CD4-positive, alpha-beta T cell (primary cell): ENCODE measurements at regions not wholly inside any gene's neighbourhood (a gene's known extent, or its start where the extent isn't known, plus 50 kb on each side); places are given as distances from the start of the nearest gene placed in this dataset.

Source experiments
- ATAC-seq: fragments of 200-7000 bp; cut with Tn5 transposase; one replicate; pipeline ENCODE4 v1.10.0; 2022; ENCODE audit warnings: mild to moderate bottlenecking; ENCODE audit not compliant: poor library complexity
- CTCF ChIA-PET: fragments of 350-600 bp; sonication (Branson Sonifier 250); formaldehyde crosslinking; loops from one replicate; lab custom pipeline; 2021; ENCODE audit warnings: antibody characterized with exemption, inconsistent platforms; lab: Charles Lee
- POLR2A ChIA-PET: fragments of 350-600 bp; sonication (Branson Sonifier 250); formaldehyde crosslinking; loops from one replicate; lab custom pipeline; 2021; ENCODE audit warnings: antibody characterized with exemption, inconsistent platforms; lab: Charles Lee
- DNase-seq, 14 experiments: peaks; one replicate each; pipeline ENCODE4 v3.0.0-alpha.2; 2013 to 2020; ENCODE audit warnings: mixed read lengths in 2 of 14
- H3K27ac ChIP-seq, 2 donors: one replicate each; pipeline versions ENCODE4 v1.5.1 to v1.7.0; 2013; ENCODE audit warnings: low read length in 2 of 2, low read depth in 1 of 2, mild to moderate bottlenecking in 1 of 2
- H3K27me3 ChIP-seq, 2 experiments: 1 replicate in 1 of 2; 2 replicates in 1 of 2; pipeline versions ENCODE4 v1.6.1 to v1.7.0; 2013; ENCODE audit warnings: low read length in 2 of 2, control low read depth in 1 of 2, mild to moderate bottlenecking in 1 of 2, moderate library complexity in 1 of 2; ENCODE audit not compliant: insufficient read depth in 2 of 2, control insufficient read depth in 1 of 2
- H3K36me3 ChIP-seq: one replicate; pipeline ENCODE4 v1.6.1; 2013; ENCODE audit warnings: low read length, control low read depth; ENCODE audit not compliant: insufficient read depth
- H3K4me1 ChIP-seq: one replicate; pipeline ENCODE4 v1.6.1; 2013; ENCODE audit warnings: low read length, control low read depth; ENCODE audit not compliant: insufficient read depth
- H3K4me3 ChIP-seq: one replicate; pipeline ENCODE4 v1.5.1; 2013; ENCODE audit warnings: mild to moderate bottlenecking, low read length, moderate library complexity
- H3K9me3 ChIP-seq, 2 experiments: 1 replicate in 1 of 2; 2 replicates in 1 of 2; pipeline versions ENCODE4 v1.6.1 to v1.7.0; 2013; ENCODE audit warnings: low read length in 2 of 2, mild to moderate bottlenecking in 2 of 2, control low read depth in 1 of 2, moderate library complexity in 1 of 2; ENCODE audit not compliant: control insufficient read depth in 1 of 2, insufficient read depth in 1 of 2
- H3K27ac Mint-ChIP-seq: one replicate; pipeline ENCODE4 v1.8.0; 2020; ENCODE audit warnings: mixed read lengths
- H3K27me3 Mint-ChIP-seq: one replicate; pipeline ENCODE4 v1.8.0; 2021; ENCODE audit warnings: mixed read lengths
- H3K36me3 Mint-ChIP-seq: one replicate; pipeline ENCODE4 v1.8.0; 2021; ENCODE audit warnings: low read depth, mixed read lengths
- H3K4me1 Mint-ChIP-seq: one replicate; pipeline ENCODE4 v1.8.0; 2021; ENCODE audit warnings: low read depth, mixed read lengths
- H3K4me3 Mint-ChIP-seq: one replicate; pipeline ENCODE4 v1.8.0; 2020; ENCODE audit warnings: mild to moderate bottlenecking, mixed read lengths
- H3K9me3 Mint-ChIP-seq: one replicate; pipeline ENCODE4 v1.8.0; 2020; ENCODE audit warnings: mixed read lengths
- CTCF ChIP-seq: fragments of 200-600 bp; IDR thresholded peaks from one replicate; pipeline ENCODE4 v1.8.0; 2022; ENCODE audit warnings: antibody characterized with exemption, mild to moderate bottlenecking
- intact Hi-C, 2 experiments: fragments of 100-400 bp; cut with DNase I in 1 of 2; cut with micrococcal nuclease in 1 of 2; formaldehyde crosslinking; loops; one replicate each; pipeline versions ENCODE4 v1.15.1 to v1.9.0; 2023 to 2025; cut with DNase I, micrococcal nuclease

GRCh38 chr11:70536051-70536877, 137.9 kb downstream of the CTTN start:
- H3K27me3 ChIP-seq = no peaks in the 10 kb centered on the region
- H3K27me3 Mint-ChIP-seq = no peaks in the 10 kb centered on the region
- H3K27ac Mint-ChIP-seq = no peak overlapping the region
- ChIA-PET CTCF (no interaction called here), POLR2A (no interaction called here)
- no peak for TF ChIP-seq CTCF
- H3K36me3 ChIP-seq = no peaks in the 10 kb centered on the region
- no peak overlapping the region for H3K4me3 ChIP-seq
- no peaks in the 10 kb centered on the region for H3K4me1 ChIP-seq
- no peaks in the 10 kb centered on the region for H3K4me1 Mint-ChIP-seq
- intact Hi-C loops = no loop called here
- H3K4me3 Mint-ChIP-seq = no peak overlapping the region
- no peak overlapping the region for H3K27ac ChIP-seq
- H3K9me3 ChIP-seq = peaks cover 0 to 33% of the 10 kb centered on the region in 2 experiments
- no peaks in the 10 kb centered on the region for H3K36me3 Mint-ChIP-seq
- ATAC-seq (no peak), DNase-seq (no peak)
- H3K9me3 Mint-ChIP-seq = no peaks in the 10 kb centered on the region

DNA sequence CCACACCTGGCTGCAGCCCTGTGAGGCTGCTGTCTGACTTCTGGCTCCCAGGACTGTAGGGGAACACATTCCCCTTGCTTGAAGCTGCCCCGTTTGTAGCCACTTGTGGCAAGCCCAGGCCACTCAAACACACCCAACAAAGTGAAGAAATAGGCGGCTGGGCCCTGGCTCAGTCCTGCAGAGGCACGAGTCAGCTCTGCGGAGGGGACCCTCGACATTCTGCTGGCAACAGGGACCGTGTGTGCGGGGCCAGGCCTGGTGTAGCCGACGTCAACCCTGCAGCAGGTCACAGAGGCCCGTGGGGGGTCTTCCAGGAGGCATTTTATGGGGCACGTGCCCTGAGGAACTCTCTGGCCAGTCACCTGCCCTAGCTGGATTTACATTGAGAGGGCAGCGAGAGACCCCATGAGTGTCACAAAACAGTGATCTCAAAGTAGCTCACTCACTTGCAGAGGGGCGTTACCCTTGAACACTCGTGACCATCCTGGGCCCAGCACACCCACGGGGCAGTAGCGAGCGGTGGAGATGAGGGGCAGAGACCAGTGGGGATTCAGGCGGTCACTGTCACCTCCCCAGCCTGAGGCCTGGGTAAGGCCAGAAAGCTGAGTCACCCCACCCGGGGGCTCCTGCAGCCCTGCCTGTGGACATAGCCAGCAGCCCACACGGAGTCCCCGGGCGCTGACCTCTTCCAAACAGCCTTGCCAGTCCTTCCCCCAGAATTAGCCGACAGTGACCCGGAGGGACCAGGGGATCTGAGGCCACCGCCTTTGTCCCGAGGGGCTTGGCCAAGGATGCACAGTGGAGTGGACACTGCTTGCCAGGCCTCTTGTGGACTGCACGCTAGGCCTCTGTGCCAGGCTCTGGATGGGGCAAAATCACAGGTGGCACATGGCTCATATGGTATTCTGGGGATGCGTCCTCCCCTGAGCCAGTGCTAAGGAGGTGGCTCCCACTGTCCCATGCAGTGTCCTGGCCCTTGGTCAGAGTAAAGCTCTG, 139.5 kb downstream of the CTTN start:
- Mint-ChIP-seq H3K4me1 (no peaks in the 10 kb centered on the region), H3K4me3 (no peak overlapping the region), H3K27me3 (no peaks in the 10 kb centered on the region), H3K36me3 (no peaks in the 10 kb centered on the region), H3K9me3 (no peaks in the 10 kb centered on the region), H3K27ac (no peak overlapping the region)
- ATAC-seq (no peak), DNase-seq (no peak)
- Histone ChIP-seq H3K36me3 (no peaks in the 10 kb centered on the region), H3K27ac (no peak overlapping the region), H3K9me3 (peaks cover 0 to 44% of the 10 kb centered on the region in 2 experiments), H3K4me3 (no peak overlapping the region), H3K27me3 (no peaks in the 10 kb centered on the region), H3K4me1 (no peaks in the 10 kb centered on the region)
- intact Hi-C loops = no loop called here
- ChIA-PET POLR2A (no interaction called here), CTCF (no interaction called here)
- no peak for TF ChIP-seq CTCF

DNA sequence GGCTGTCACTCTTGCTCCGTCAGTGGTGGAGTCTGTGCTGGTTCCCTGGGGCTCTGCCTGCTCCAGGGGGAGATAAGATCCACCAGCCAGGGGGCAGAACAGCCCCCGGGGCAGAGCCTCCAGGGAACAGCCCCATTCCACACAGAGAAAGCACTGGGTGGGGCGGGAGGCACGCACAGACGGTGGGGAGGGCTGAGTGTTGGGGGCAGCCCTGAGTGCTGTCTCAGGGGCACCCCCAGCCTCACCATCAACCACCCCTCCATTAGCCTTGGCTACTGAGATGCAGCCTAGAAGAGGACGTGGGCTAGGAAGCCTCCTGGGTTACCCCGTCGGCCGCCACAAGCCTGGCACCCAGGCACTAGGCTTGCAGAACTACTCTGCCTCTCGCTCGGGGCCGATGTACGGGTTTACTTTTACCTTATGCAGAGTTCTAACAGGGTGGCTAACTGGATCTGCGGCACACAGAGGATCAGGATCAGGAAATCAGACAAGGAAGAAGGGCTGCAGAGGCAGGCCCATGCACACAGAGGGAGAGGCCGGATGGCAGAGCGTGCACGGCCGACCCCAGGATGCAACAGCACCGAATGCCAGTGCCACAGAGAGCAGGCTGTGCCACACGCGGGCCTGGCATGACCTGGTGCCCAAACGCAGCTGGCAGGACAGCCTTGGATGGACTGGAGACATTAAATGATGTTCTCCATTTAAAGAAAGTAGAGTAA, 140.5 kb downstream of the CTTN start:
- Histone ChIP-seq H3K9me3 (peaks cover 0 to 45% of the 10 kb centered on the region in 2 experiments), H3K27me3 (no peaks in the 10 kb centered on the region), H3K4me1 (no peaks in the 10 kb centered on the region), H3K4me3 (no peak overlapping the region), H3K27ac (no peak overlapping the region), H3K36me3 (no peaks in the 10 kb centered on the region)
- Mint-ChIP-seq H3K27me3 (no peaks in the 10 kb centered on the region), H3K9me3 (no peaks in the 10 kb centered on the region), H3K27ac (no peak overlapping the region), H3K4me1 (no peaks in the 10 kb centered on the region), H3K36me3 (no peaks in the 10 kb centered on the region), H3K4me3 (no peak overlapping the region)
- DNase-seq = no peak
- intact Hi-C loops = no loop called here
- no peak for TF ChIP-seq CTCF
- CTCF ChIA-PET = no interaction called here
- POLR2A ChIA-PET = no interaction called here
- no peak for ATAC-seq
